ENCODE measurements at regions not wholly inside any gene's neighbourhood (a gene's known extent, or its start where the extent isn't known, plus 50 kb on each side); places are given as distances from the start of the nearest gene placed in this dataset.

GRCh38 chr11:134666273-134667174 is 254.5 kb upstream of the B3GAT1 start:
- DNase-seq (ENCODE audit: low spot score), result no peak
- no peaks in the 10 kb centered on the region for H3K27me3 ChIP-seq (replicated peaks; ENCODE audit: insufficient read depth)

DNA sequence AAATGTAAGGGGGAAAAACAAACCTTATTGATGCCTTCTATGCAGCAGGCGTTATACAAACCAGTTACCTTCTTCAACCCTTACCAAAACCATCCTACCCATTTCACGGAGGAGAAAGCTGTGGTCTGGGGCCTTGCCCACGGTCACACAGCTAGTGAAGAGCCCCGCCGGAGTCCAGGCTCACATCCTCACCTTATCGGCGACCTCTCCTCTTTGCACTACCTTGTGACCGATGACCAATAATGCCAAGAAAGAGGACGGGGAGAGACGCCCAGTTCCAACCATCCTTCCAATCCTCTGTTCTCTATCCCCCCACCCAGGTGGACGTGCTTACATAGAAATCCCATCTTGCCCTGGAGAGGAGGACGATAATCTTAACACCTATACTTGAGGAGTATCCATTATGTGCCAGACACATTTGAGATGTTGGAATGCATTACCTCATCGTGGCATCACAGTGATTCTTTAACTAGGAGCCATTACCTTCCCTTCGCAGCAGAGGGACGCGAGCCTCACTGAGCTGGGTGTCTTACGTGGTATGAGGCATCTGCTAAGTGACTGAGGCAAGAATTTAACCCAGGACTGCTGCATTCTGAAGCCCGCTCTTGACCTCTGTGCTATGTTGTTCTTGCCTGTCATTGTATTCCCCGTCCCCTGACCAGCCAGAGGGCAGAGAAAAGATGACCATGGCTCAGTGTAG is 253.7 kb upstream of the B3GAT1 start:
- Histone ChIP-seq H3K27ac (no peak overlapping the region), H3K36me3 (no peaks in the 10 kb centered on the region), H3K9me3 (no peaks in the 10 kb centered on the region), H3K27me3 (replicated peaks; ENCODE audit: insufficient read depth) (no peaks in the 10 kb centered on the region), H3K4me1 (replicated peaks) (no peaks in the 10 kb centered on the region), H3K4me3 (no peak overlapping the region)
- intact Hi-C loops (cut with DNase I), result no loop called here
- TF ChIP-seq POLR2A (IDR thresholded peaks at IDR 0.05) (no peak), POLR2AphosphoS5 (IDR thresholded peaks at IDR 0.05) (no peak)
- TF ChIP-seq, protein P1, sequence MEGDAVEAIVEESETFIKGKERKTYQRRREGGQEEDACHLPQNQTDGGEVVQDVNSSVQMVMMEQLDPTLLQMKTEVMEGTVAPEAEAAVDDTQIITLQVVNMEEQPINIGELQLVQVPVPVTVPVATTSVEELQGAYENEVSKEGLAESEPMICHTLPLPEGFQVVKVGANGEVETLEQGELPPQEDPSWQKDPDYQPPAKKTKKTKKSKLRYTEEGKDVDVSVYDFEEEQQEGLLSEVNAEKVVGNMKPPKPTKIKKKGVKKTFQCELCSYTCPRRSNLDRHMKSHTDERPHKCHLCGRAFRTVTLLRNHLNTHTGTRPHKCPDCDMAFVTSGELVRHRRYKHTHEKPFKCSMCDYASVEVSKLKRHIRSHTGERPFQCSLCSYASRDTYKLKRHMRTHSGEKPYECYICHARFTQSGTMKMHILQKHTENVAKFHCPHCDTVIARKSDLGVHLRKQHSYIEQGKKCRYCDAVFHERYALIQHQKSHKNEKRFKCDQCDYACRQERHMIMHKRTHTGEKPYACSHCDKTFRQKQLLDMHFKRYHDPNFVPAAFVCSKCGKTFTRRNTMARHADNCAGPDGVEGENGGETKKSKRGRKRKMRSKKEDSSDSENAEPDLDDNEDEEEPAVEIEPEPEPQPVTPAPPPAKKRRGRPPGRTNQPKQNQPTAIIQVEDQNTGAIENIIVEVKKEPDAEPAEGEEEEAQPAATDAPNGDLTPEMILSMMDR (IDR thresholded peaks at IDR 0.05), result no peak
- DNase-seq (ENCODE audit: low spot score), result no peak
- WGBS, result 79% methylated on average over 19 of the region's 19 CpGs

More at GRCh38 chr11:134666273-134667174, 254.5 kb upstream of the B3GAT1 start:
- Histone ChIP-seq H3K27ac (no peak overlapping the region), H3K36me3 (no peaks in the 10 kb centered on the region), H3K4me1 (replicated peaks) (no peaks in the 10 kb centered on the region), H3K4me3 (no peak overlapping the region), H3K9me3 (no peaks in the 10 kb centered on the region)
- TF ChIP-seq POLR2A (IDR thresholded peaks at IDR 0.05), result no peak
- no peak for TF ChIP-seq POLR2AphosphoS5 (IDR thresholded peaks at IDR 0.05)
- TF ChIP-seq, protein P1 (IDR thresholded peaks at IDR 0.05), result no peak
- intact Hi-C loops (cut with DNase I), result no loop called here
- 90% methylated on average over 13 of the region's 13 CpGs for WGBS

- Histone ChIP-seq H3K27me3 (replicated peaks; ENCODE audit: insufficient read depth) (no peaks in the 10 kb centered on the region), H3K4me1 (replicated peaks) (no peaks in the 10 kb centered on the region), H3K27ac (no peak overlapping the region), H3K36me3 (no peaks in the 10 kb centered on the region), H3K9me3 (no peaks in the 10 kb centered on the region), H3K4me3 (no peak overlapping the region)
- TF ChIP-seq POLR2AphosphoS5 (IDR thresholded peaks at IDR 0.05) (no peak), POLR2A (IDR thresholded peaks at IDR 0.05) (no peak)
- TF ChIP-seq, protein P1 (IDR thresholded peaks at IDR 0.05), result no peak
- DNase-seq (ENCODE audit: low spot score), result no peak
- 84% methylated on average over 12 of the region's 12 CpGs for WGBS
- intact Hi-C loops (cut with DNase I), result no loop called here
Measured at GRCh38 chr11:134665188-134665535, 253.1 kb upstream of the B3GAT1 start.

GRCh38 chr11:134664447-134665187 is 252.6 kb upstream of the B3GAT1 start:
- 80% methylated on average over 25 of the region's 25 CpGs for WGBS

More at GRCh38 chr11:134664447-134665187, 252.6 kb upstream of the B3GAT1 start:
- no peaks in the 10 kb centered on the region for H3K9me3 ChIP-seq
- H3K27ac ChIP-seq, result no peak overlapping the region
- no peak for DNase-seq (ENCODE audit: low spot score)
- intact Hi-C loops (cut with DNase I), result no loop called here
- no peaks in the 10 kb centered on the region for H3K27me3 ChIP-seq (replicated peaks; ENCODE audit: insufficient read depth)
- H3K4me1 ChIP-seq (replicated peaks), result no peaks in the 10 kb centered on the region
- TF ChIP-seq, protein P1 (IDR thresholded peaks at IDR 0.05), result no peak
- TF ChIP-seq POLR2A (IDR thresholded peaks at IDR 0.05) (no peak), POLR2AphosphoS5 (IDR thresholded peaks at IDR 0.05) (no peak)
- H3K4me3 ChIP-seq, result no peak overlapping the region
- no peaks in the 10 kb centered on the region for H3K36me3 ChIP-seq

Data from prostate gland (tissue), 2 donors.